Dedifferentiated amniotic fluid mesenchymal stem cell (primary cell): ENCODE measurements at regions not wholly inside any gene's neighbourhood (a gene's known extent, or its start where the extent isn't known, plus 50 kb on each side); places are given as distances from the start of the nearest gene placed in this dataset.
"Not testable (repeated sequence)": the region's sequence is repeated elsewhere in the genome, so short reads cannot be mapped to it uniquely, and the experiment has no call there.

ENCODE experiments used
- DNase-seq: peaks from one replicate; pipeline ENCODE4 v3.0.0-alpha.2; 2016; ENCODE audit errors: extremely low spot score

DNA sequence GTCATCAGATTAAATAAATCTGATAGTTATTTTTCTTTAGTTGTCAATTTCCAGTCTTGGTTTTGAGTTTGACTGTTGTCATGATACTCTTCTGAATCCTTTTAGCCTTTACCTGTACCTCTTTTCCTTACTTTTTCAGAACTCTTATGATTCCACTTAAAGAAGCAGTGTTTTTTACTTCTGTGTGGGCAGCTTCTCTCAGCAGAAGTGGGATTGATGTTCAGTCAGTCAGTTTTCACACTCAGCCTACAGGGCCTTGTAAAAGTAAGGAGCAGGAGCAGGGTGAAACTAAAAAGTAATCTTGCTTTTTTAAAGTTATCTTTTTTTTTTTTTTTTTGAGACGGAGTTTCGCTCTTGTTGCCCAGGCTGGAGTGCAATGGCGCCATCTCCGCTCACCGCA, 75.1 kb downstream of the HAUS1 start:
- DNase-seq, result no peak

DNA sequence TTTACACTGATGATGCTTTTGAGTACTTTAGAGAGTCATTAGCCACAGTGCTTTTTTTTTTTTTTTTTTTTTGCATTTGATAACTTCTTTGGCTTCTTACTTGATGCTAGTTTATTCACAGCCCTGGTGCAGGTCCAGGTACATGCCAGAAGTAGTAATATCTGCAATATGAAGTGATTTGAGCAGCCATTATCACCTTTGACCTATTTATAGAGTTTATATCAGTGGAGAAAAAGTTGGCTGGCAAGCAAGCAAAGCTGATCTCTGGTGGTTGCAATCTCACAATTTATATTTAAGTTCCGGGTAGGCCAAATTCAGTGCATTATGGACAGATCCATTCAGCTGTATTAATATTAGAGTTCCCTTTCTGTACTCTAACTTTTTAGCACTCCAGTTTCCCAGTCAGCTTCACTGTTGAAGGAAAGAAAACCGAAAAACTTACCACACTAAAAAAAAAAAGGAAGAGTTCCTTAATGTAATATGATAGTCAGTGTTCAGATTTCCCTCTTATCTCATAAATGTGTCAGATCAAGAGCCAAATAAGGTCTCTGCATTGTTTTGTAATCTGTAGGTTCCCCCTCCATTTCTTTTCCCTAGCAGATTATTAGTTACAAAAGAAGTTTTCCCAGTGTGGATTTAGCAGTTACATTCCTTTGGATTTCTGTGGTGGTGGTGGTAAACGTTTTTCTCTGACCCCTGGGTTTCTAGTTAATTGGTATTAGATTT, 78.6 kb downstream of the HAUS1 start:
- no peak for DNase-seq

DNA sequence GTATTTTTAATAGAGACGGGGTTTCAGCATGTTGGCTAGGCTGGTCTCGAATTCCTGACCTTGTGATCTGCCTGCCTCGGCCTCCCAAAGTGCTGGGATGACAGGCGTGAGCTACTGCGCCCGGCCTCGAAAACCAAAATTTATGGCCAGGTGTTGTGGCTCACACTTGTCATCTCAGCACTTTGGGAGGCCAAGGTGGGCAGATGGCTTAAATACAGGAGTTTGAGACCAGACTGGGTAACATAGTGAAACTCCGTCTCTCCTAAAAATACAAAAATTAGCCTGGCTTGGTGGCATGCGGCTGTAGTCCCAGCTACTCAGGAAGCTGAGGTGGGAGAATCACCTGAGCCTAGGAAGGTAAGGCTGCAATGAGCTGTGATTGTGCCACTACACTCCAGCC, 80.1 kb downstream of the HAUS1 start:
- not testable (repeated sequence) for DNase-seq

DNA sequence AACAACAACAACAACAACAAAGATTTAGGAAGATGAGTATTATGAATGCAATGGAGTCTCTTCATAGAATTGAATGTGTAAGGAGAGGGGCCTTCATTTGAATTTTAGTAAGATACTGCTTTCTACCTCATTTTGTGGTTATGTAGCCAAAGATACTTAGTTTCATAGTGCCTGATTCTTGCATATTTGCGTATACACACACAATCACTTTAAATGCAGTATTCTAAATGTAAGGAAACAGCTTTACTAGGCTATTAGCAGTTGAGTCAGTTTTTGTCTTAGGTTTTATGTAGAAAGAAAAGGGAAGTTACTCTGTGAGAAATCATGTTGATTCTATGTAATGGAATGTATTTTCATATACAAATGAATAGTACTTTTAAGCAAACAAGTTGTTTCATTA, 80.5 kb downstream of the HAUS1 start:
- DNase-seq, result no peak

DNA sequence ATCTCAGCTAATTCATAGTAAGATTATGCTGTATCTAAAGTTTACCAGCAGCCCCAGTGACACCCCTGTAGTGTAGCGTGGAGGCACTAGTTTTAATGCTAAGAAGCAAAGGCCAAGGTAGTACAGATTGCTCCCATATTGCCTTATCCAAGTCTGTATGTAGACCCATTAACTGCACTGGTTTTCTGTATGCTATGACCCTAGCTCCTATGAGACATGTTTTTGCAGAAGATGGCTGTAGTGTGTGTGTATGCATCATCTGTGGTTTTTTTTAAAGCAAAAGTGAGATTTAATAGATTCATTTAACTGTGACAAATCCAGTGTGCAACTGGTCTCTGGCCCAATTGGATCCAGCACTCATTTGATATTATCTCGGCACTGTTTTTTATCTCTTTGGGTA, 86.5 kb downstream of the HAUS1 start:
- DNase-seq, result no peak

DNA sequence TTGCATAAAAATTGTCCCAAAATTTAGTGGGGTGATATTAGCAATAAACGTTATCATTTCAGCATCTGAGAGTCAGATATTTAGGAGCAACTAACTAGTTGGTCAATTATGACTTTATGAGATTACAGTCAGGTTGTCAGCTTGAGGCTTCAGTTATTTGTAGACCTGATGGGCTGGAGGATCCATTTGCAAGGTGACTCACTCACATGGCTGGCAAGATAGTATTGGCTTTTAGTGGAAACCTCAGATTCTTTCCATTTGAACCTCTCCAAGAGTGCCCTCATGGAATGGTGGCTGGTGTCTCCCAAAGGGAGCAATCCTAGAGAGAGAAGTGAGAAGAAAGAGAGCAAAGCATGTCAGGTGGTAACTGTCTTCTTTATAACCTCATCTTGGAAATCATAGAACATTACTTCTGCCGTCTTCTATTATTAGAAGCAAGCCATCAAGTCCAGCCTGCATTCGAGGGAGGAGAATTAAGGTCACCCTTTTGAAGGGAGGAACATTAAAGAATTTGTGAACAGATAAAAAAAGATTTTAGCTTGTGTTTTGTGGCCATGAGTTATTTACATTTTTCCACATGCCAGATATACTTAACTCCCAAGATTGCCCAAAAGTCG, 92.5 kb downstream of the HAUS1 start:
- no peak for DNase-seq

DNA sequence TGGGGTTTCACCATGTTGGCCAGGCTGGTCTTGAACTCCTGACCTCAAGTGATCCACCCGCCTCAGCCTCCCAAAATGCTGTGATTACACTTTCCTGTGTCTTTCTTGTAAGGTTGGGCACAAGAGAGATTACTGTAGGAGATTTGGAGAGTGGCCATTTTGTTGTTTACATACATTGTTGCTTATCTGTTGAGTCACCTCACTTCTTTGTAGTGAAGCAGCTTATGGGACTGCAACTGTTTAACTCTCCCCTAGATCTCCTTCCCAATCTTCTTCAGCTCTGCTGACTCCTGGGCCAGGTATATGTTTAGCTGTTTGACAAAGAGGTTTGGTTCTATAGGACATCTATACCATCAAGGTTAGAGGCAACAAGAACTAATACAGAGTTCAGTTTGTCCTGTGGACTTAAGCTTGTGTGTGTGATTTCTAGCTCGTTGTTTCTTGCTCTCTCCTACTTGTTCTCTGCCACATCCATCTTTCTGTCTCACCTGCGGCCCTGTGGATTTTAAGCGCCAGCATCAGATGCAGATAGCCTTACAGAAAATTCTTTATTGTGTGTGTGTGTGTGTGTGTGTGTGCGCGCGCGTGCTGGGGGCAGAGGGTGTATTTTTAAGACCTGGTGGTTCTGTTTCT, 95.4 kb downstream of the HAUS1 start:
- peak; percentile 49 for DNase-seq

DNA sequence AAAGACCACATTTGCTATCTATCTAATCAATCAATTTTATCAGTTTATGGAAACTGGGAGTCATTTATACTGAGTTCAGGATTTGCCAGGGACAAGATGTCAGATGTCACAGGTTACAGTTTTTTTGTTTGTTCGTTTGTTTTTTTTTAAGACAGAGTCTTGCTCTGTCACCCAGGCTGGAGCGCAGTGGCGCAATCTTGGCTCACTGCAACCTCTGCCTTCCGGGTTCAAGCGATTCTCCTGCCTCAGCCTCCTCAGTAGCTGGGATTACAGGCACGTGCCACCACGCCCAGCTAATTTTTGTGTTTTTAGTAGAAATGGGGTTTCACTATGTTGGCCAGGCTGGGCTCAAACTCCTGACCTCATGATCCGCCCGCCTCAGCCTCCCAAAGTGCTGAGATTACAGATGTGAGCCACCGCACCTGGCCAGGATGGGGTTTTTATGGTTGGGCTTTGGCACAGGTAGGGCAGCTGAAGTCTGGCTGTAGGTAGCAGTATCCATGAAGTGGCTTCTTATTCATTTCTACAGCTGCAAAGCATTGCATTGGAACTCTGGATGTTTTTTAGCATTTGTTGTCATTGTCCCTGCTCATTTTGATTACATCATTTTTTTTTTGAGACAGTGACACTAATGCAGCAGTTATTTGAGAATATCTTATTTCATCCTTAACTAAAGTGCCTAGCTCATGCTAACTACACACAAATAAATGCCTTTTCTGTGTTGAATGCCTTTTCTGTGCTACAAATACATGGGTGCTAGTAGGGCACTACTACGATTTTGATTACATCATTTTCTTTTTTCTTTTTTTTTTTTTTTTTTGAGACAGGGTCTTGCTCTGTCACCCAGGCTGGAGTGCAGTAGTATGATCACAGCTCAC, 96.2 kb downstream of the HAUS1 start:
- not testable (repeated sequence) for DNase-seq

DNA sequence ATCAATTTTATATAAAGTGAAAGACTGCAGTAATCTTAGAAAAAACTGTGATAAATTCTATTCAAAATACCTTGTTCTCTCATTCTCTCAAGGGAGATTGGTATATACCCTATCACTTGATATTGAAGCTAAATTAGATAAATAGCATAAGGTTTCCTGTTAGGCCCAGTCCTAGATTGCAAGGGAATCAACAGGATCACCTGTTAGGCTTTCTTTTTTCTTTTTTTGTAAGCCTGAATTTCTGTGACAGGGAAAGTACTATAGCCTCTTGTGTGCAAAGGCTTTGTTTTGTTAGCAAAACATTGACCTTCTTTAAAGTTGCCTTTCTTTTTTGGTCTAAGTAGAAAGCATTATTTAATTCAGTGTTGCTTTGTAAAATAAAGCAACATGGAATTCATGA, 100.0 kb downstream of the HAUS1 start:
- DNase-seq, result no peak

DNA sequence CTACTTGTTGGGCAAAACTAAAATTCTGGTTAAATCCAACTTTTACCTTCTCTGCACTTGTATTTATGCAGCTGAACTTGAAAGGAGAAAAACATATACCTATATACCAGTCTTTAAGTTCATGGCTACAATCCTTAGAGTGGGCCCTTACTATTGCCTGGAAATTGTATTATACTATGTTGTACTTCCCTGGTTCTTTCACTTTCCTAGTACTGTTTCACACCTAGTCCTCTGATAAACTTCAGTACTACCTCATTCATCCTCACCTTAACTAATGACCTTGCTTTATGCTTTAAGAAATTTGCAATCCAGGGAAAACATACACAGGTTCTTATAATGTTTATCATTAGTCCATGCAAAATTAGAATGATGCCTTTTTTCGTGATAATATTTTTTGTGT, 103.8 kb downstream of the HAUS1 start:
- DNase-seq, result no peak

DNA sequence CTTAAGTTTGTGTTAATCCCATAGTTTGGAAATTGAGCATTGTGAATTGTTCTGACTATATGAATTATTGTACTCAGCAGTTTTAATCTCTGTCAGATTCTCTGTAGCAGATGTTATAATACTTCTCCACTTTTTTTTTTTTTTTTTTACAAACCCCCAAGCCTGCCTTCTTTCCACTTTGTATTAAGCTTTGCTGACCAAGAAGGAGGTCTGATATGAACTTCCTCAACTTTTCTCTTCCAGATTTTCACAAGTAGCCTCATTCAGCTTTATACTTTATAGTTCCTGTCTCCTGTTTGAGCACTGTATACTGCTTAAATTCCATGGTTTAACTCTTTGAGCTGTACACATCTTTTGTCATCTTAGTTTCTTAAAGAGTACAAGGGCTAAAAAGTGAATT, 105.0 kb downstream of the HAUS1 start:
- no peak for DNase-seq

DNA sequence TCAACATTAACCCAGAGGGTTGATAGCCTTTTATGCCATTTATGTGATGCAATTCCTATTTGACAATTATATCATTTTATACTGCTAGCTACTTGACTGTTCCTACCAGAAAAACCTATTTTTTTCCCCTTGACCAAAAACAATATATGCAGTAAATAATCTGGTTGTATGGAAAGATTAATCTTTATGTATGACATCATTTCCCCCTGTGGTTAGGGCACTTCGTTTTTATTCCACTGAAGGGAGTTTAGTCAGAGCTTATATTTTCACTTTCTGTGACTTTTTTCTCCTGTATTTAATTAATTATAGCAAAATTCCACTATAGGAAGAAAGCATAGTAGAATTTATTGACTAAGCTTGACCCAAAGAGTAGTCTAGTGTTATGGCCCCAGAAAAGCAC, 107.6 kb downstream of the HAUS1 start:
- no peak for DNase-seq

DNA sequence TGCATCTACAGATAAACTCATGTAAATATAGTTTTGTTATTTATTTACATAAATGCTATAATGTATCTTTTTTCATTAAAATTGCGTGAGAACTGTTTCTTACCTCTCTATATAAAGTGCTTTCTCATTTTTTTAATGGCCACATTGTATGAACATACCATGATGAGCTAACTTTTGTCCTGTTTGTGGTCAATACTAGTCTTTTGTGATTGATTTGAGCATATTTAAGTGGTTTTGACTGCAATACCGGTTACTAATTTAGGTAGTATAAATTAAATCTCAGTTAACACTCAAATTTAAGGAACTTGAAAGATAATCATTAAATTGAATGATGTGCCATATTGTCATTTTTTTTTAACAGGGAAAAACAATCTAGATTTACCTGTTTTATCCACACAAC, 108.2 kb downstream of the HAUS1 start:
- no peak for DNase-seq

DNA sequence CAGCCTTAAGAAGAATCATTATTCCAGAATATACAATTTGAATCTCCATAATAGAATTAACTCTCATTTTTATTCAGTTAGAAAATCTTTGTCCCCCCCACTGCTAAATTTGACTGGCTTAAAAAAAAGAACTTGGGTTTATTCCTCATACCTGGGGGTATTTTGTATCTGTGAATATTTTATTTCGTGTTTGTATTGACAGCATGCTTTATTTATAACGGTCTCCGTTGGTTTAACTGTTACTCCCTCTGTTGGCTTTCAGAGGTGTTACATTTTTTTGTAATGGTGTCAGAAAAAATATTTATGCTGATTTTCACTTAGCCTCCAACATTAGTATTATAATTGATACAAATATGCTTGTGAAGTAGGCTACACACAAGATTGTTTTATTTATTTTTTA, 109.1 kb downstream of the HAUS1 start:
- no peak for DNase-seq

DNA sequence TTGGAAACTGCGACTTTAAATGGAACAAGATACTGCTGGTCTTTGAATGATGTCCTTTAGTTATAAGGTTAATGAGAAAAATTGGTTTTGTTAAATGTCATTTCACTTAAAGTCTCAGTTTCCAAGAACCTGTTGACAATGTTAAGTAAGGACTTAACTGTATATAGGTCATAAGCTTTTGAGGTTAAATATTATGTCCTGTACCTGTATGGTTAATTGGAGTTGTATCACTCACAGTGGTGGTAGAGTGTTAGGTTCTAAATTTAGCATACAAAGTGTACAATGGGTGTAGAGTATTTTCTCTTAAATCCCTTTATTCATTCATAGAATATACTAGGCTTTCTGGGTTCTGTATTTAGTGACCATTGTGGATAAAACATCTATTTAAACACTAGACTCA, 110.2 kb downstream of the HAUS1 start:
- DNase-seq, result no peak

DNA sequence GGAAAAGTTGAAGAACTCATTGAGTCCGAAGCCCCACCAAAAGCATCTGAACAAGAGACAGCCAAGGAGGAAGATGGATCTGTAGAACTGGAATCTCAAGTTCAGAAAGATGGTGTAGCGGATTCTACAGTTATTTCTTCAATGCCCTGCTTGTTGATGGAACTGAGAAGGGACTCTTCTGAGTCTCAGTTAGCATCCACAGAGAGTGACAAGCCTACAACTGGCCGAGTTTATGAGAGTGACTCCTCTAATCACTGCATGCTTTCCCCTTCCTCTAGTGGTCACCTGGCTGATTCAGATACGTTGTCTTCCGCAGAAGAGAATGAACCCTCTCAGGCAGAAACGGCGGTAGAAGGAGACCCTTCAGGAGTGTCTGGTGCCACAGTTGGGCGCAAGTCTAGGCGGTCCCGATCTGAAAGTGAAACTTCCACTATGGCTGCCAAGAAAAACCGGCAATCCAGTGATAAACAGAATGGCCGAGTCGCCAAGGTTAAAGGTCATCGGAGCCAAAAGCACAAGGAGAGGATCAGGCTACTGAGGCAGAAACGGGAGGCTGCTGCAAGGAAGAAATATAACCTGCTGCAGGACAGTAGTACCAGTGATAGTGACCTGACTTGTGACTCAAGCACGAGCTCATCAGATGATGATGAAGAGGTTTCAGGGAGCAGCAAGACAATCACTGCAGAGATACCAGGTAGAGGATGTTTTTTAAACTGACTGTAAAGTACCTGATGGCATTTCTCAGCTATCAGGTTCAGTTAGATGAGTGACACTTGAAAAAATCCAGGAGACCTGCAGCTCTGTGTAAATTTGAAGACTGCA, 111.9 kb downstream of the HAUS1 start:
- DNase-seq, result no peak

DNA sequence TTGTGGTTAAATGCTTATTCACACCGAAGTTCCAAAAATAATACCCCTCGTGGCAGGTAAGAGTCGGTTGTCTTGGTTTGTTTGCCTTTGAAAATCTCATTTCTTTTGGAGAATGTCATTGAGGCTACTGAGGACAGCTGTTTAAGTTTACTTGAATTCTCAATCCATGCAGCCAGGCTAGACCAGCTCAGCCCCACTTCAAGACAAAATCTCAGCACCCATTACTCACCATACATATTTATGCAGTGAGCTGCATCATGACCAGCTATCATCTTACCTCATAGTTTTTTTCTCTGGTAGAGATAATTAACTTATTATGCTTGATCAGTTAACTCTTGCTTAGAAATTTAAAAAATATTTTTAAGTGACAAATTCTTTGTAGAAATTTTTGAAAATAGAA, 115.9 kb downstream of the HAUS1 start:
- DNase-seq, result peak; percentile 63

DNA sequence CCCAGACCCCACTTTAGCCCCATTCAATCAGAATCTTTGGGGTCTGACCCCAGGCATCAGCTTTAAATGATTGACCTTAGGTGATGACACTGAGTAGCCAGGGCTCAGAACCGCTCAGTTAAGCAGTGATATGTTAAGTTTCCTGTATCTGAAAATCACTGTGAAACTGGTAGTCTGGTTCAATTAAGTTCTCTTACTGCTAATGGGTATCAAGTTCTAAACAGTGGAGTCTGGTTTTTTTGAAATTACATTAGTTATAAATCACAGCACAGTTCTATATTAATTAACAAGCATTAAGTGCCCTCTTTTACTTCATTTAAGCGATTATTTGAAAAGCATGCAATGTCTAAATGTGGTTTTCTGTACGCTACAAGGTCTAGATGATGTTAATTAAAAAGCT, 117.9 kb downstream of the HAUS1 start:
- no peak for DNase-seq

DNA sequence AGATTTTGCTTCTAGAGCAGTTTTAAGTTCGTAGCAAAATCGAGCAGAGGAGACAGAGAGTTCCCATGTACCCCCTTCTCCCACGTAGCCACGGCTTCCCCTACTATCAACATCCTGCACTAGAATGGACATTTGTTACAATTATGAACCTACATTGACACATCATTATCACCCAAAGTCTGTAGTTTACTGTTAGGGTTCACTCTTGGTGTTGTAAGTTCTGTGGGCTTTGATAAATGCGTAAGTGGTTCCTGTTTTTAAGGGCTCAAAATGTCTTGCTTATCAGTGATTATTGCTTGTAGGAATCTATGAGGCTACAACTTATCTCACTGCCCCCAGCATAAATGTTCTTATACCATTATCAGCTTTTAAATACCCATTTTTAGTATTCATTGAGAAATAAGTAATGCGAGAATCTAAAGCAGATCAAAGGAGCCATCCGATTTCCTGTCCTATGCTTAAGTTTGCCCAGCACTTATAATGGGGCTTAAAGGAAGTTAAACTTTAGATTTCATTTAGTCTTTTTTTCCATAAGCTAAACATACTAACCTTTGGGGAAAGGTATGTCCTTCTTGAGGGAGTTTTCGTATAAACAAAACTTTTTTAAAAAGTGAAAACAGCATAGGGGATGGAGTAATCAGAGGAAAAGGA, 118.7 kb downstream of the HAUS1 start:
- no peak for DNase-seq

DNA sequence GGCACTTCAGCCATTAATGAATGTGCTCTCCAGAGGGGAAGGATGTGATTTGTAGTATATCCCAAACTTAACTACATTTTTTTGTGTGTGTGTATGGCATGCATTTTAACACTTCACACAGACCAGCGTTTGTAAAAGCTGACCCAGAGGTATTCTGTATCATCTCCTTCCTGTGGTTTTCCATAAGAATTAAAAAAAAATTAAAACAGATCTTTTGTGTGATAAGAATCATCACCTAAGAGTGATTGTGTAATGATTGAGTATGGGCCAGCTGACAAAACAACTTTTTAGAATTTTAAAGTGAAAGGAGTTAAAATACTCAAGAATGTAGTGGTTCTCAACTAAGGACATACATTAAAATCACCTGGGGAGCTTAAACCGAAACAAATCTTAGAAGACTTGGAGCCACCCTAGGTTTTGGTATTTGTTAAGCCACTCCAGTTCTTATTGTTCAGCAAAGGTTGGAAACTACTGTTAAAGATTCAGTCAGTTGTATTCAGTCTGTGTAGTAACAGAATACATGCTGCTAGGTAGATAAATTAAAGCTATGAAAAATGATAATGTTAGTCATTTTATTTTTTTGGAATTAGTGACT, 120.1 kb downstream of the HAUS1 start:
- no peak for DNase-seq

DNA sequence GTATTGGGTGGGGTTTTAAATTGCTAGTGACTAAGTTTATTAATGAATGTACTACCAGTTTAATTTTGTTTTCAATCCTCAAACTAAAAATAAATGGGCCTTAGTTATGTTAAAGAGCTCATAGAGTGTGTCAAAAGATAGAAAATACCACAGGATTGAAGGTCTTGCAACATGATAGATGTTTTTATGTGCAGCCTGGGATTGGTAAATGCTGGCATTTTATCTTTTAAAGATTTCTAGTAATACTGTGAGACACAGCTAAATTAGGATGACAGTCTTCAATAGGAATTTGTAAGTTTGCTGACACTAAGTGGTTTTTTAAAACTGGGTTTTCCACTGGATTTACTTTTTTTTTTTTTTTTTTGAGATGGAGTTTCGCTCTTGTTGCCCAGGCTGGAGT, 122.3 kb downstream of the HAUS1 start:
- DNase-seq, result peak; percentile 50
